ENCODE measurements at regions not wholly inside any gene's neighbourhood (a gene's known extent, or its start where the extent isn't known, plus 50 kb on each side); places are given as distances from the start of the nearest gene placed in this dataset.
"Not testable (repeated sequence)": the region's sequence is repeated elsewhere in the genome, so short reads cannot be mapped to it uniquely, and the experiment has no call there.

GRCh38 chr14:106179761-106180160 lies 653.4 kb downstream of the TMEM121 start:
- 39% methylated on average over 2 of the region's 2 CpGs for WGBS
- H3K27me3 ChIP-seq (ENCODE audit: control insufficient read depth in 4 of 4, insufficient read depth in 4 of 4, low read length in 3 of 4) = peaks cover 0 to 3% (median 0%) of the 10 kb centered on the region in 4 donors
- TF ChIP-seq NR2F2 (IDR thresholded peaks at IDR 0.05) = no peak
- no peak for TF ChIP-seq SP1 (IDR thresholded peaks at IDR 0.05)
- no peak for TF ChIP-seq RXRA (IDR thresholded peaks at IDR 0.05)
- TF ChIP-seq ATF3 (IDR thresholded peaks at IDR 0.05) = no peak
- TF ChIP-seq HNF4A (conservative IDR thresholded peaks at IDR 0.05) = no peak
- TF ChIP-seq HNF4G (IDR thresholded peaks at IDR 0.05) = no peak
- TF ChIP-seq GABPA (IDR thresholded peaks at IDR 0.05 in 1 of 2, conservative IDR thresholded peaks at IDR 0.05 in 1 of 2) = no peak
- TF ChIP-seq TAF1 (conservative IDR thresholded peaks at IDR 0.05) = no peak
- no peak for TF ChIP-seq RAD21 (IDR thresholded peaks at IDR 0.05)
- no peaks in the 10 kb centered on the region for H3K36me3 ChIP-seq (ENCODE audit: control insufficient read depth in 4 of 4, insufficient read depth in 3 of 4, low read depth in 1 of 4, low read length in 3 of 4)
- no peak overlapping the region for H3K27ac ChIP-seq (ENCODE audit: low read depth in 1 of 2, low read length in 2 of 2)
- no peak for DNase-seq (ENCODE audit: low spot score)
- no peaks in the 10 kb centered on the region for H3K4me1 ChIP-seq (ENCODE audit: control insufficient read depth in 4 of 4, insufficient read depth in 4 of 4, low read length in 3 of 4)
- no peak overlapping the region for H3K9ac ChIP-seq (ENCODE audit: low read depth in 1 of 2, low read length in 2 of 2)
- H3K9me3 ChIP-seq (ENCODE audit: control insufficient read depth in 4 of 4, low read length in 3 of 4) = no peaks in the 10 kb centered on the region
- H3K4me3 ChIP-seq (ENCODE audit: low read depth in 1 of 3, low read length in 3 of 3) = no peak overlapping the region

DNA sequence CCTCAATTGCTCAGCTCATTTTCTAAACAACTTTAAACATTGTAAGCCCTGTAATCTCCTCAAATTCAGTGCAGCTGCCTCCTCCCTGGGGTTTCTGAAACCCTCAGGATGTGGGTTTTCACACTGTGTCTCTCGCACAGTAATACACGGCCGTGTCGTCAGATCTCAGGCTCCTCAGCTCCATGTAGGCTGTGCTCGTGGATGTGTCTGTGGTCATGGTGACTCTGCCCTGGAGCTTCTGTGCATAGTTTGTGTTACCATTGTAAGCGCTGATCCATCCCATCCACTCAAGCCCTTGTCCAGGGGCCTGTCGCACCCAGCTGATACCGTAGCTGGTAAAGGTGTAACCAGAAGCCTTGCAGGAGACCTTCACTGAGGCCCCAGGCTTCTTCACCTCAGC lies 658.4 kb downstream of the TMEM121 start:
- H3K27me3 ChIP-seq (ENCODE audit: control insufficient read depth in 4 of 4, insufficient read depth in 4 of 4, low read length in 3 of 4); H3K4me3 ChIP-seq (ENCODE audit: low read depth in 1 of 3, low read length in 3 of 3); H3K9ac ChIP-seq (ENCODE audit: low read depth in 1 of 2, low read length in 2 of 2); DNase-seq (ENCODE audit: low spot score); H3K36me3 ChIP-seq (ENCODE audit: control insufficient read depth in 4 of 4, insufficient read depth in 3 of 4, low read depth in 1 of 4, low read length in 3 of 4); H3K27ac ChIP-seq (ENCODE audit: low read depth in 1 of 2, low read length in 2 of 2); H3K9me3 ChIP-seq (ENCODE audit: control insufficient read depth in 4 of 4, low read length in 3 of 4); H3K4me1 ChIP-seq (ENCODE audit: control insufficient read depth in 4 of 4, insufficient read depth in 4 of 4, low read length in 3 of 4): not testable (repeated sequence)
- WGBS = 65% methylated on average over 8 of the region's 8 CpGs

DNA sequence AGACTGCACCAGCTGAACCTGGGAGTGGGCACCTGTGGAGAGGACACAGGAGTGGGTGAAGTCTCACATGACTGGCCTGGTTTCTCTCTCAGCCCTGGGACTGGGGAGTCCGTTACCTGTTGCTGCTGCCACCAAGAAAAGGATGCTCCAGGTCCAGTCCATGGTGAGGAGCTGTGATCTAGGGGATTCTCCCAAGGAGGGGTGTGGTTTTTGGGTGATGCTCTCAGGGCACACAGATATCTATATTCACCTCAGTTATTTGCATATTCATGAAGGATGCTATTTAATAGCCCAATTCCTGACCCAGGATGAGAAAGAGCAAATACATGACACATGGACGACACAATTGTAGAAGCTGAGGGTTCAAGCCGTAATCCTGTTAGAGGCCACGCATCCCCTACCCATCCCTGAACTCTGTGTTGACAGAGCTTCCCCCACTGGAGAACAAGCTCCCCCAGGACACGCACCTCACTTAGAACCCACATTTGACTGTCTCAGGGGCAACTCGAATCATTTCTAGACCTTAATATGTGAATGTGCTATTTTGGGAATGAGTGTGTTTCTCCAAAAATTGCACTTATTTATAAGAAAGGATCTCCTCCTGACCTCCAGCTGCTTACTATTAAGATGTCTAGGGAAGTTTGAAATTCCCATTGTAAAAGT lies 658.9 kb downstream of the TMEM121 start:
- 71% methylated on average over 6 of the region's 6 CpGs for WGBS
- H3K27me3 ChIP-seq (ENCODE audit: control insufficient read depth in 4 of 4, insufficient read depth in 4 of 4, low read length in 3 of 4); H3K9me3 ChIP-seq (ENCODE audit: control insufficient read depth in 4 of 4, low read length in 3 of 4); H3K9ac ChIP-seq (ENCODE audit: low read depth in 1 of 2, low read length in 2 of 2); DNase-seq (ENCODE audit: low spot score); H3K27ac ChIP-seq (ENCODE audit: low read depth in 1 of 2, low read length in 2 of 2); H3K36me3 ChIP-seq (ENCODE audit: control insufficient read depth in 4 of 4, insufficient read depth in 3 of 4, low read depth in 1 of 4, low read length in 3 of 4); H3K4me1 ChIP-seq (ENCODE audit: control insufficient read depth in 4 of 4, insufficient read depth in 4 of 4, low read length in 3 of 4); H3K4me3 ChIP-seq (ENCODE audit: low read depth in 1 of 3, low read length in 3 of 3): not testable (repeated sequence)

DNA sequence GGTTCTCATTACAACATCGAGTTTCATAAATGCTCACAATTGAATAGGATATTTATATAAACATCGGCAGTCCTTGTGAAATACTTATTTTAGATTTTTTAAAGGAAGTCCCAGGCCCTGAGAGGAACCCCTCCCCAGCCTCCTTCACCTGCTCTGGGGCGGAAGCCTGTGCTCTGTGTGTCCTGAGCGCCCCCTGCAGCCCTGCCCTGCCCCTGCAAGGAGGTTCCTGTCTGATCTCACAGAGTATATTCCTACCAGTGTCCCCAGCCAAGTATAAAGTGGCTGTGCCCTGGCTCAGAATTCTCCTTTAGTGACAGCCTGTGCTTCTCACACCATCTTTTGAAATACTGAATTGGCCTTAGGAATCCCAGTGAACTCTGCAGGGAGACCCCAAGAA lies 659.5 kb downstream of the TMEM121 start:
- 39% methylated on average over 4 of the region's 4 CpGs for WGBS
- H3K27ac ChIP-seq (ENCODE audit: low read depth in 1 of 2, low read length in 2 of 2) = no peak overlapping the region
- H3K36me3 ChIP-seq (ENCODE audit: control insufficient read depth in 4 of 4, insufficient read depth in 3 of 4, low read depth in 1 of 4, low read length in 3 of 4) = no peaks in the 10 kb centered on the region
- H3K4me1 ChIP-seq (ENCODE audit: control insufficient read depth in 4 of 4, insufficient read depth in 4 of 4, low read length in 3 of 4) = no peaks in the 10 kb centered on the region
- no peak overlapping the region for H3K9ac ChIP-seq (ENCODE audit: low read depth in 1 of 2, low read length in 2 of 2)
- no peak overlapping the region for H3K4me3 ChIP-seq (ENCODE audit: low read depth in 1 of 3, low read length in 3 of 3)
- no peak for DNase-seq (ENCODE audit: low spot score)
- no peaks in the 10 kb centered on the region for H3K9me3 ChIP-seq (ENCODE audit: control insufficient read depth in 4 of 4, low read length in 3 of 4)
- peaks cover 0 to 3% (median 0%) of the 10 kb centered on the region in 4 donors for H3K27me3 ChIP-seq (ENCODE audit: control insufficient read depth in 4 of 4, insufficient read depth in 4 of 4, low read length in 3 of 4)
- TF ChIP-seq FOXA2 (IDR thresholded peaks at IDR 0.05) = no peak
- TF ChIP-seq, protein P1, sequence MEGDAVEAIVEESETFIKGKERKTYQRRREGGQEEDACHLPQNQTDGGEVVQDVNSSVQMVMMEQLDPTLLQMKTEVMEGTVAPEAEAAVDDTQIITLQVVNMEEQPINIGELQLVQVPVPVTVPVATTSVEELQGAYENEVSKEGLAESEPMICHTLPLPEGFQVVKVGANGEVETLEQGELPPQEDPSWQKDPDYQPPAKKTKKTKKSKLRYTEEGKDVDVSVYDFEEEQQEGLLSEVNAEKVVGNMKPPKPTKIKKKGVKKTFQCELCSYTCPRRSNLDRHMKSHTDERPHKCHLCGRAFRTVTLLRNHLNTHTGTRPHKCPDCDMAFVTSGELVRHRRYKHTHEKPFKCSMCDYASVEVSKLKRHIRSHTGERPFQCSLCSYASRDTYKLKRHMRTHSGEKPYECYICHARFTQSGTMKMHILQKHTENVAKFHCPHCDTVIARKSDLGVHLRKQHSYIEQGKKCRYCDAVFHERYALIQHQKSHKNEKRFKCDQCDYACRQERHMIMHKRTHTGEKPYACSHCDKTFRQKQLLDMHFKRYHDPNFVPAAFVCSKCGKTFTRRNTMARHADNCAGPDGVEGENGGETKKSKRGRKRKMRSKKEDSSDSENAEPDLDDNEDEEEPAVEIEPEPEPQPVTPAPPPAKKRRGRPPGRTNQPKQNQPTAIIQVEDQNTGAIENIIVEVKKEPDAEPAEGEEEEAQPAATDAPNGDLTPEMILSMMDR (IDR thresholded peaks at IDR 0.05; ENCODE audit: low read depth, low read length, missing input control) = no peak
- no peak for TF ChIP-seq EGR1 (IDR thresholded peaks at IDR 0.05; ENCODE audit: low read depth in 2 of 2)
- TF ChIP-seq, protein P2, sequence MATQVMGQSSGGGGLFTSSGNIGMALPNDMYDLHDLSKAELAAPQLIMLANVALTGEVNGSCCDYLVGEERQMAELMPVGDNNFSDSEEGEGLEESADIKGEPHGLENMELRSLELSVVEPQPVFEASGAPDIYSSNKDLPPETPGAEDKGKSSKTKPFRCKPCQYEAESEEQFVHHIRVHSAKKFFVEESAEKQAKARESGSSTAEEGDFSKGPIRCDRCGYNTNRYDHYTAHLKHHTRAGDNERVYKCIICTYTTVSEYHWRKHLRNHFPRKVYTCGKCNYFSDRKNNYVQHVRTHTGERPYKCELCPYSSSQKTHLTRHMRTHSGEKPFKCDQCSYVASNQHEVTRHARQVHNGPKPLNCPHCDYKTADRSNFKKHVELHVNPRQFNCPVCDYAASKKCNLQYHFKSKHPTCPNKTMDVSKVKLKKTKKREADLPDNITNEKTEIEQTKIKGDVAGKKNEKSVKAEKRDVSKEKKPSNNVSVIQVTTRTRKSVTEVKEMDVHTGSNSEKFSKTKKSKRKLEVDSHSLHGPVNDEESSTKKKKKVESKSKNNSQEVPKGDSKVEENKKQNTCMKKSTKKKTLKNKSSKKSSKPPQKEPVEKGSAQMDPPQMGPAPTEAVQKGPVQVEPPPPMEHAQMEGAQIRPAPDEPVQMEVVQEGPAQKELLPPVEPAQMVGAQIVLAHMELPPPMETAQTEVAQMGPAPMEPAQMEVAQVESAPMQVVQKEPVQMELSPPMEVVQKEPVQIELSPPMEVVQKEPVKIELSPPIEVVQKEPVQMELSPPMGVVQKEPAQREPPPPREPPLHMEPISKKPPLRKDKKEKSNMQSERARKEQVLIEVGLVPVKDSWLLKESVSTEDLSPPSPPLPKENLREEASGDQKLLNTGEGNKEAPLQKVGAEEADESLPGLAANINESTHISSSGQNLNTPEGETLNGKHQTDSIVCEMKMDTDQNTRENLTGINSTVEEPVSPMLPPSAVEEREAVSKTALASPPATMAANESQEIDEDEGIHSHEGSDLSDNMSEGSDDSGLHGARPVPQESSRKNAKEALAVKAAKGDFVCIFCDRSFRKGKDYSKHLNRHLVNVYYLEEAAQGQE (IDR thresholded peaks at IDR 0.05) = no peak
- TF ChIP-seq RAD21 (IDR thresholded peaks at IDR 0.05) = no peak
- no peak for TF ChIP-seq GABPA (IDR thresholded peaks at IDR 0.05 in 1 of 2, conservative IDR thresholded peaks at IDR 0.05 in 1 of 2)
- no peak for TF ChIP-seq ATF3 (IDR thresholded peaks at IDR 0.05)
- no peak for TF ChIP-seq JUND (IDR thresholded peaks at IDR 0.05)
- TF ChIP-seq, protein P3, sequence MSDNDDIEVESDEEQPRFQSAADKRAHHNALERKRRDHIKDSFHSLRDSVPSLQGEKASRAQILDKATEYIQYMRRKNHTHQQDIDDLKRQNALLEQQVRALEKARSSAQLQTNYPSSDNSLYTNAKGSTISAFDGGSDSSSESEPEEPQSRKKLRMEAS (IDR thresholded peaks at IDR 0.05) = no peak
- TF ChIP-seq, protein P4, sequence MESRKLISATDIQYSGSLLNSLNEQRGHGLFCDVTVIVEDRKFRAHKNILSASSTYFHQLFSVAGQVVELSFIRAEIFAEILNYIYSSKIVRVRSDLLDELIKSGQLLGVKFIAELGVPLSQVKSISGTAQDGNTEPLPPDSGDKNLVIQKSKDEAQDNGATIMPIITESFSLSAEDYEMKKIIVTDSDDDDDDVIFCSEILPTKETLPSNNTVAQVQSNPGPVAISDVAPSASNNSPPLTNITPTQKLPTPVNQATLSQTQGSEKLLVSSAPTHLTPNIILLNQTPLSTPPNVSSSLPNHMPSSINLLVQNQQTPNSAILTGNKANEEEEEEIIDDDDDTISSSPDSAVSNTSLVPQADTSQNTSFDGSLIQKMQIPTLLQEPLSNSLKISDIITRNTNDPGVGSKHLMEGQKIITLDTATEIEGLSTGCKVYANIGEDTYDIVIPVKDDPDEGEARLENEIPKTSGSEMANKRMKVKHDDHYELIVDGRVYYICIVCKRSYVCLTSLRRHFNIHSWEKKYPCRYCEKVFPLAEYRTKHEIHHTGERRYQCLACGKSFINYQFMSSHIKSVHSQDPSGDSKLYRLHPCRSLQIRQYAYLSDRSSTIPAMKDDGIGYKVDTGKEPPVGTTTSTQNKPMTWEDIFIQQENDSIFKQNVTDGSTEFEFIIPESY (IDR thresholded peaks at IDR 0.05) = no peak
- no peak for TF ChIP-seq NR2F2 (IDR thresholded peaks at IDR 0.05)
